HEK293 (cell line): ENCODE measurements at regions not wholly inside any gene's neighbourhood (a gene's known extent, or its start where the extent isn't known, plus 50 kb on each side); places are given as distances from the start of the nearest gene placed in this dataset.

Source experiments
- CTCF ChIA-PET: fragments of 350-600 bp; formaldehyde crosslinking; extraction: SDS; loops from one replicate; lab custom pipeline; 2021; ENCODE audit warnings: antibody characterized with exemption; lab: Yijun Ruan, JAX
- POLR2A ChIA-PET: fragments of 300-600 bp; formaldehyde crosslinking; extraction: SDS; loops from one replicate; lab custom pipeline; 2020; ENCODE audit warnings: antibody characterized with exemption, inconsistent platforms; lab: Yijun Ruan, JAX
- H3K27ac ChIP-seq: fragments of 200-500 bp; sonication (Bioruptor generic); 2 replicates; pipeline ENCODE4 v1.5.1; 2014; ENCODE audit warnings: low read depth, low read length, control low read depth, inconsistent platforms; ENCODE audit errors: extremely low read depth
- H3K36me3 ChIP-seq, 2 experiments: fragments of 200-500 bp in 1 of 2; sonication (Bioruptor generic) in 1 of 2; 1 replicate in 1 of 2; 2 replicates in 1 of 2; pipeline ENCODE4 v1.5.1; 2014 to 2017; ENCODE audit warnings: inconsistent platforms in 2 of 2, low read length in 2 of 2; ENCODE audit not compliant: control insufficient read depth in 2 of 2, insufficient read depth in 1 of 2
- H3K4me1 ChIP-seq: fragments of 200-500 bp; sonication (Bioruptor generic); 2 replicates; pipeline ENCODE4 v1.5.1; 2014; ENCODE audit warnings: mild to moderate bottlenecking, low read length, inconsistent platforms; ENCODE audit not compliant: control insufficient read depth, insufficient read depth
- H3K4me3 ChIP-seq: 2 replicates; pipeline ENCODE4 v1.5.1; 2011; ENCODE audit warnings: low read depth, mild to moderate bottlenecking, control low read depth, low read length, moderate library complexity
- H3K9me3 ChIP-seq: fragments of 200-500 bp; sonication (Bioruptor generic); 2 replicates; pipeline ENCODE4 v1.5.1; 2014; ENCODE audit warnings: low read depth, low read length, inconsistent platforms; ENCODE audit not compliant: control insufficient read depth, insufficient read depth
- BCL11A ChIP-seq: fragments of 450-650 bp; formaldehyde crosslinking; IDR thresholded peaks from 2 replicates; pipeline ENCODE4 v1.5.1; 2016; ENCODE audit warnings: low read depth, missing biosample characterization, missing genetic modification characterization
- GLI2 ChIP-seq: fragments of 450-650 bp; formaldehyde crosslinking; IDR thresholded peaks from 2 replicates; pipeline ENCODE4; 2017; ENCODE audit warnings: missing biosample characterization, missing genetic modification characterization, low read depth, borderline replicate concordance
- REST ChIP-seq: fragments of 450-650 bp; formaldehyde crosslinking; IDR thresholded peaks from 2 replicates; pipeline ENCODE4 v1.5.1; 2016; ENCODE audit warnings: missing biosample characterization, missing genetic modification characterization
- SALL2 ChIP-seq: fragments of 450-650 bp; formaldehyde crosslinking; IDR thresholded peaks from 2 replicates; pipeline ENCODE4 v1.5.0; 2017; ENCODE audit warnings: missing biosample characterization, mild to moderate bottlenecking, missing genetic modification characterization, borderline replicate concordance
- ZBTB1 ChIP-seq: fragments of 450-650 bp; formaldehyde crosslinking; IDR thresholded peaks from 2 replicates; pipeline ENCODE4 v1.5.1; 2016; ENCODE audit warnings: missing biosample characterization, missing genetic modification characterization
- ZFP69B ChIP-seq: fragments of 450-650 bp; formaldehyde crosslinking; IDR thresholded peaks from 2 replicates; pipeline ENCODE4 v1.5.1; 2016; ENCODE audit warnings: missing biosample characterization, missing genetic modification characterization
- ZNF121 ChIP-seq: fragments of 450-650 bp; formaldehyde crosslinking; IDR thresholded peaks from 2 replicates; pipeline ENCODE4 v1.5.1; 2016; ENCODE audit warnings: missing biosample characterization, missing genetic modification characterization
- ZNF138 ChIP-seq: fragments of 450-650 bp; formaldehyde crosslinking; IDR thresholded peaks from 2 replicates; pipeline ENCODE4 v1.5.1; 2016; ENCODE audit warnings: missing biosample characterization, missing genetic modification characterization, borderline replicate concordance
- ZNF16 ChIP-seq: fragments of 450-650 bp; formaldehyde crosslinking; IDR thresholded peaks from 2 replicates; pipeline ENCODE4 v1.5.1; 2016; ENCODE audit warnings: low read depth, missing biosample characterization, missing genetic modification characterization
- ZNF169 ChIP-seq: fragments of 450-650 bp; formaldehyde crosslinking; IDR thresholded peaks from 2 replicates; pipeline ENCODE4 v1.5.1; 2016; ENCODE audit warnings: missing biosample characterization, missing genetic modification characterization
- ZNF248 ChIP-seq: fragments of 450-650 bp; formaldehyde crosslinking; IDR thresholded peaks from 2 replicates; pipeline ENCODE4 v1.5.1; 2017; ENCODE audit warnings: missing biosample characterization, missing genetic modification characterization
- ZNF37A ChIP-seq: fragments of 450-650 bp; IDR thresholded peaks from 2 replicates; pipeline ENCODE4 v1.5.1; 2018; ENCODE audit warnings: missing biosample characterization, missing genetic modification characterization
- ZNF391 ChIP-seq: fragments of 450-650 bp; formaldehyde crosslinking; IDR thresholded peaks from 2 replicates; pipeline ENCODE4 v1.5.1; 2016; ENCODE audit warnings: low read depth, missing biosample characterization, missing genetic modification characterization, borderline replicate concordance
- ZNF449 ChIP-seq: fragments of 450-650 bp; formaldehyde crosslinking; IDR thresholded peaks from 2 replicates; pipeline ENCODE4 v1.5.1; 2017; ENCODE audit warnings: missing biosample characterization, mild to moderate bottlenecking, missing genetic modification characterization, moderate library complexity
- ZNF521 ChIP-seq: fragments of 450-650 bp; formaldehyde crosslinking; IDR thresholded peaks from 2 replicates; pipeline ENCODE4 v1.5.1; 2017; ENCODE audit warnings: missing biosample characterization, mild to moderate bottlenecking, missing genetic modification characterization
- ZNF530 ChIP-seq: fragments of 450-650 bp; formaldehyde crosslinking; IDR thresholded peaks from 2 replicates; pipeline ENCODE4 v1.5.1; 2016; ENCODE audit warnings: low read depth, missing biosample characterization, missing genetic modification characterization
- ZNF549 ChIP-seq: fragments of 450-650 bp; IDR thresholded peaks from 2 replicates; pipeline ENCODE4 v1.5.1; 2018; ENCODE audit warnings: missing biosample characterization, missing genetic modification characterization, mild to moderate bottlenecking, inconsistent platforms, moderate library complexity
- ZNF624 ChIP-seq: fragments of 450-650 bp; formaldehyde crosslinking; IDR thresholded peaks from 2 replicates; pipeline ENCODE4 v1.5.1; 2017; ENCODE audit warnings: missing biosample characterization, missing genetic modification characterization
- ZNF626 ChIP-seq: fragments of 450-650 bp; sonication (Bioruptor Pico); formaldehyde crosslinking; IDR thresholded peaks from 2 replicates; pipeline ENCODE4 v1.5.1; 2018; ENCODE audit warnings: missing biosample characterization, missing genetic modification characterization, inconsistent platforms
- ZNF629 ChIP-seq: fragments of 450-650 bp; formaldehyde crosslinking; IDR thresholded peaks from 2 replicates; pipeline ENCODE4 v1.5.1; 2017; ENCODE audit warnings: missing biosample characterization, missing genetic modification characterization
- ZNF670 ChIP-seq: fragments of 450-650 bp; formaldehyde crosslinking; IDR thresholded peaks from 2 replicates; pipeline ENCODE4 v1.5.1; 2016; ENCODE audit warnings: missing biosample characterization, missing genetic modification characterization, low read depth
- ZNF776 ChIP-seq: fragments of 450-650 bp; formaldehyde crosslinking; IDR thresholded peaks from 2 replicates; pipeline ENCODE4 v1.5.0; 2017; ENCODE audit warnings: missing biosample characterization, missing genetic modification characterization, borderline replicate concordance
- ZNF791 ChIP-seq: fragments of 450-650 bp; formaldehyde crosslinking; IDR thresholded peaks from 2 replicates; pipeline ENCODE4 v1.5.1; 2016; ENCODE audit warnings: missing biosample characterization, missing genetic modification characterization
- TF ChIP-seq, protein P1 (sequence below): fragments of 450-650 bp; formaldehyde crosslinking; IDR thresholded peaks from 2 replicates; pipeline ENCODE4 v1.5.1; 2016; ENCODE audit warnings: missing biosample characterization, missing genetic modification characterization, low read depth
- TF ChIP-seq, protein P2 (sequence below): fragments of 450-650 bp; IDR thresholded peaks from 2 replicates; pipeline ENCODE4 v1.5.1; 2018; ENCODE audit warnings: missing biosample characterization, mild to moderate bottlenecking, missing genetic modification characterization

DNA sequence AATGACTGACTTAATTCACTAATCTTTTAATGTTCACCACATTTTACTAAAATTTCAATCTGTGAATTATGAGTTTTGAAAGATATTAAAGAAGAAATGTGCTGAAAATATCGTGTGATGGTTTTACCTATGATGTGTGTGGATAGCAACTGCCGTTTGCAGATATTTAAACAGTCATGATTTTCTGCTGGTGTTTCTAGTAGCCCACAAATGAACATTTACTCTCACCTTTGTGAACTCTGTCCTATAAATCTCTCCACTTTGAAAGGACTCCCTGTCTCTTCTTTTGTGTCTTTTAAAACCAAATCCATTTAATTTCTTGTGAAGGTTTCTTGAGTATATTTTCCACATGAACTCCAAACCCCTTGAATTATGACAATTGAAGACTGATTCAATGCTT is 771.2 kb upstream of the SALL3 start (continued):
- TF ChIP-seq ZNF626 = no peak

- ChIA-PET POLR2A (no interaction called here), CTCF (no interaction called here)
- no peak overlapping the region for H3K4me3 ChIP-seq
- H3K4me1 ChIP-seq = no peaks in the 10 kb centered on the region
- TF ChIP-seq ZNF624 (tag by site-specific recombination) = no peak
- TF ChIP-seq ZNF169 (tag by site-specific recombination) = no peak
- TF ChIP-seq, protein P1, sequence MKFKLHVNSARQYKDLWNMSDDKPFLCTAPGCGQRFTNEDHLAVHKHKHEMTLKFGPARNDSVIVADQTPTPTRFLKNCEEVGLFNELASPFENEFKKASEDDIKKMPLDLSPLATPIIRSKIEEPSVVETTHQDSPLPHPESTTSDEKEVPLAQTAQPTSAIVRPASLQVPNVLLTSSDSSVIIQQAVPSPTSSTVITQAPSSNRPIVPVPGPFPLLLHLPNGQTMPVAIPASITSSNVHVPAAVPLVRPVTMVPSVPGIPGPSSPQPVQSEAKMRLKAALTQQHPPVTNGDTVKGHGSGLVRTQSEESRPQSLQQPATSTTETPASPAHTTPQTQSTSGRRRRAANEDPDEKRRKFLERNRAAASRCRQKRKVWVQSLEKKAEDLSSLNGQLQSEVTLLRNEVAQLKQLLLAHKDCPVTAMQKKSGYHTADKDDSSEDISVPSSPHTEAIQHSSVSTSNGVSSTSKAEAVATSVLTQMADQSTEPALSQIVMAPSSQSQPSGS (tag by site-specific recombination) = no peak
- TF ChIP-seq ZNF391 (tag by site-specific recombination) = no peak
- no peak for TF ChIP-seq ZNF530 (tag by site-specific recombination)
- TF ChIP-seq GLI2 (tag by site-specific recombination) = no peak
- no peak for TF ChIP-seq ZNF670 (tag by site-specific recombination)
- TF ChIP-seq SALL2 (tag by site-specific recombination) = no peak
- no peak for TF ChIP-seq ZNF449 (tag by site-specific recombination)
- TF ChIP-seq ZNF16 = no peak
- no peak for TF ChIP-seq ZNF121
- no peak for TF ChIP-seq ZNF549 (tag by site-specific recombination)
- no peak for TF ChIP-seq ZNF37A (tag by site-specific recombination)
- no peak for TF ChIP-seq ZNF776 (tag by site-specific recombination)
- no peak for TF ChIP-seq ZNF521 (tag by site-specific recombination)
- TF ChIP-seq, protein P2, sequence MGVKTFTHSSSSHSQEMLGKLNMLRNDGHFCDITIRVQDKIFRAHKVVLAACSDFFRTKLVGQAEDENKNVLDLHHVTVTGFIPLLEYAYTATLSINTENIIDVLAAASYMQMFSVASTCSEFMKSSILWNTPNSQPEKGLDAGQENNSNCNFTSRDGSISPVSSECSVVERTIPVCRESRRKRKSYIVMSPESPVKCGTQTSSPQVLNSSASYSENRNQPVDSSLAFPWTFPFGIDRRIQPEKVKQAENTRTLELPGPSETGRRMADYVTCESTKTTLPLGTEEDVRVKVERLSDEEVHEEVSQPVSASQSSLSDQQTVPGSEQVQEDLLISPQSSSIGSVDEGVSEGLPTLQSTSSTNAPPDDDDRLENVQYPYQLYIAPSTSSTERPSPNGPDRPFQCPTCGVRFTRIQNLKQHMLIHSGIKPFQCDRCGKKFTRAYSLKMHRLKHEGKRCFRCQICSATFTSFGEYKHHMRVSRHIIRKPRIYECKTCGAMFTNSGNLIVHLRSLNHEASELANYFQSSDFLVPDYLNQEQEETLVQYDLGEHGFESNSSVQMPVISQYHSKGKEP (tag by site-specific recombination) = no peak
- no peak for TF ChIP-seq ZNF138 (tag by site-specific recombination)
- TF ChIP-seq ZNF629 (tag by site-specific recombination) = no peak
- H3K9me3 ChIP-seq = no peaks in the 10 kb centered on the region
- H3K27ac ChIP-seq = no peak overlapping the region
- H3K36me3 ChIP-seq = no peaks in the 10 kb centered on the region
Measured at GRCh38 chr18:78213361-78213994, 766.1 kb upstream of the SALL3 start.

DNA sequence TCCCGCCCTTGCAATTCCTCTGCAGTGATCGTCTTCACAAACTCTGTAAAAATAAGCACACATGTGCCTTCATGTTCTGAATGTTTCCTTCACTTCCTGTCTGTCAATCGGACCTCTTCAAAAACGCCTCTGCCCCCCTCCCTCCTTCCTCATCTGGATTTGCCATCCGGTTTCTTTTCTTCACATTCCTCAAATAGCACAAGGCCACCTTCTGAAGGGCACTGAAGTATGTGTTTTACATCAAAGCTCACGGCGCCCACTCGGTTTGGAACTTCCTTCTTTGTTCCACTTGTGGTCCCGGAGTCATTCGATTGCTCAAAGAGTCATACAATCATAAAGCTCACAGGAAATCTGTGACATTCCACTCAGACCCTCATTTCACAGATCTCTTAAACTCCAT is 758.1 kb upstream of the SALL3 start:
- no peak overlapping the region for H3K4me3 ChIP-seq
- H3K36me3 ChIP-seq = no peaks in the 10 kb centered on the region
- no peaks in the 10 kb centered on the region for H3K9me3 ChIP-seq
- TF ChIP-seq ZNF791 (tag by site-specific recombination) (no peak), ZNF248 (tag by site-specific recombination) (no peak), BCL11A (tag by site-specific recombination) (no peak), REST (tag by site-specific recombination) (no peak), SALL2 (tag by site-specific recombination) (no peak), ZBTB1 (tag by site-specific recombination) (no peak), ZFP69B (no peak)
- TF ChIP-seq, all 188 proteins: peak for 0
- no peak overlapping the region for H3K27ac ChIP-seq
- ChIA-PET CTCF (interaction anchor here (1.0 kb wide), 1 partner anchor 30 kb away, joined by 3 read pairs; no protein-coding TSS in a partner anchor), POLR2A (no interaction called here)
- H3K4me1 ChIP-seq = no peaks in the 10 kb centered on the region
